ENCODE measurements at regions not wholly inside any gene's neighbourhood (a gene's known extent, or its start where the extent isn't known, plus 50 kb on each side); places are given as distances from the start of the nearest gene placed in this dataset.

- DNase-seq, result no peak
- Histone ChIP-seq H3K4me3 (ENCODE audit: insufficient read depth, low read depth, low read length) (no peak overlapping the region), H3K27me3 (ENCODE audit: control insufficient read depth, insufficient read depth, low read length) (no peaks in the 10 kb centered on the region), H3K36me3 (replicated peaks; ENCODE audit: control insufficient read depth, insufficient read depth, low read length) (no peaks in the 10 kb centered on the region)
Measured at GRCh38 chr4:10278071-10278470, 161.5 kb upstream of the WDR1 start.

- no peak overlapping the region for H3K4me3 ChIP-seq (ENCODE audit: insufficient read depth, low read depth, low read length)
- no peaks in the 10 kb centered on the region for H3K36me3 ChIP-seq (replicated peaks; ENCODE audit: control insufficient read depth, insufficient read depth, low read length)
- no peak for DNase-seq
- no peaks in the 10 kb centered on the region for H3K27me3 ChIP-seq (ENCODE audit: control insufficient read depth, insufficient read depth, low read length)
Measured at GRCh38 chr4:10276152-10276551, 159.6 kb upstream of the WDR1 start.

GRCh38 chr4:10275696-10276095, 159.1 kb upstream of the WDR1 start:
- Histone ChIP-seq H3K27me3 (ENCODE audit: control insufficient read depth, insufficient read depth, low read length) (no peaks in the 10 kb centered on the region), H3K4me3 (ENCODE audit: insufficient read depth, low read depth, low read length) (no peak overlapping the region), H3K36me3 (replicated peaks; ENCODE audit: control insufficient read depth, insufficient read depth, low read length) (no peaks in the 10 kb centered on the region)
- DNase-seq, result no peak

- Histone ChIP-seq H3K4me3 (ENCODE audit: insufficient read depth, low read depth, low read length) (no peak overlapping the region), H3K36me3 (replicated peaks; ENCODE audit: control insufficient read depth, insufficient read depth, low read length) (no peaks in the 10 kb centered on the region), H3K27me3 (ENCODE audit: control insufficient read depth, insufficient read depth, low read length) (no peaks in the 10 kb centered on the region)
- DNase-seq, result no peak
Measured at GRCh38 chr4:10273030-10273429, 156.4 kb upstream of the WDR1 start.

GRCh38 chr4:10272511-10272910, 155.9 kb upstream of the WDR1 start:
- Histone ChIP-seq H3K27me3 (ENCODE audit: control insufficient read depth, insufficient read depth, low read length) (no peaks in the 10 kb centered on the region; the same call in 1 of the 2 replicates), H3K4me3 (ENCODE audit: insufficient read depth, low read depth, low read length) (no peak overlapping the region), H3K36me3 (replicated peaks; ENCODE audit: control insufficient read depth, insufficient read depth, low read length) (no peaks in the 10 kb centered on the region)
- no peak for DNase-seq

- no peaks in the 10 kb centered on the region for H3K36me3 ChIP-seq (replicated peaks; ENCODE audit: control insufficient read depth, insufficient read depth, low read length)
- no peak overlapping the region for H3K4me3 ChIP-seq (ENCODE audit: insufficient read depth, low read depth, low read length)
- no peak for DNase-seq
- H3K27me3 ChIP-seq (ENCODE audit: control insufficient read depth, insufficient read depth, low read length), result no peaks in the 10 kb centered on the region; the same call in 1 of the 2 replicates
Measured at GRCh38 chr4:10267066-10267465, 150.5 kb upstream of the WDR1 start.

- Histone ChIP-seq H3K27me3 (ENCODE audit: control insufficient read depth, insufficient read depth, low read length) (no peaks in the 10 kb centered on the region), H3K36me3 (replicated peaks; ENCODE audit: control insufficient read depth, insufficient read depth, low read length) (no peaks in the 10 kb centered on the region), H3K4me3 (ENCODE audit: insufficient read depth, low read depth, low read length) (no peak overlapping the region)
- DNase-seq, result no peak
Measured at GRCh38 chr4:10260777-10261176, 144.2 kb upstream of the WDR1 start.

- no peaks in the 10 kb centered on the region for H3K36me3 ChIP-seq (replicated peaks; ENCODE audit: control insufficient read depth, insufficient read depth, low read length)
- DNase-seq, result no peak
- H3K27me3 ChIP-seq (ENCODE audit: control insufficient read depth, insufficient read depth, low read length), result no peaks in the 10 kb centered on the region
- no peak overlapping the region for H3K4me3 ChIP-seq (ENCODE audit: insufficient read depth, low read depth, low read length)
Measured at GRCh38 chr4:10259976-10260375, 143.4 kb upstream of the WDR1 start.

- Histone ChIP-seq H3K27me3 (ENCODE audit: control insufficient read depth, insufficient read depth, low read length) (no peaks in the 10 kb centered on the region; the same call in 1 of the 2 replicates), H3K36me3 (replicated peaks; ENCODE audit: control insufficient read depth, insufficient read depth, low read length) (no peaks in the 10 kb centered on the region), H3K4me3 (ENCODE audit: insufficient read depth, low read depth, low read length) (no peak overlapping the region)
- no peak for DNase-seq
Measured at GRCh38 chr4:10256203-10256602, 139.6 kb upstream of the WDR1 start.

GRCh38 chr4:10253765-10254164, 137.2 kb upstream of the WDR1 start:
- Histone ChIP-seq H3K27me3 (ENCODE audit: control insufficient read depth, insufficient read depth, low read length) (no peaks in the 10 kb centered on the region; the same call in 1 of the 2 replicates), H3K36me3 (replicated peaks; ENCODE audit: control insufficient read depth, insufficient read depth, low read length) (no peaks in the 10 kb centered on the region)
- DNase-seq, result no peak

GRCh38 chr4:10245751-10246150, 129.2 kb upstream of the WDR1 start:
- no peak for DNase-seq
- Histone ChIP-seq H3K4me3 (ENCODE audit: insufficient read depth, low read depth, low read length) (no peak overlapping the region), H3K27me3 (ENCODE audit: control insufficient read depth, insufficient read depth, low read length) (no peaks in the 10 kb centered on the region; the same call in 1 of the 2 replicates), H3K36me3 (replicated peaks; ENCODE audit: control insufficient read depth, insufficient read depth, low read length) (no peaks in the 10 kb centered on the region)

More at GRCh38 chr4:10253765-10254164, 137.2 kb upstream of the WDR1 start:
- no peak overlapping the region for H3K4me3 ChIP-seq (ENCODE audit: insufficient read depth, low read depth, low read length)

GRCh38 chr4:10243856-10244255, 127.3 kb upstream of the WDR1 start:
- no peaks in the 10 kb centered on the region for H3K36me3 ChIP-seq (replicated peaks; ENCODE audit: control insufficient read depth, insufficient read depth, low read length)
- H3K4me3 ChIP-seq (ENCODE audit: insufficient read depth, low read depth, low read length), result no peak overlapping the region
- no peak for DNase-seq
- no peaks in the 10 kb centered on the region; the same call in 1 of the 2 replicates for H3K27me3 ChIP-seq (ENCODE audit: control insufficient read depth, insufficient read depth, low read length)

- no peaks in the 10 kb centered on the region for H3K36me3 ChIP-seq (replicated peaks; ENCODE audit: control insufficient read depth, insufficient read depth, low read length)
- H3K4me3 ChIP-seq (ENCODE audit: insufficient read depth, low read depth, low read length), result no peak overlapping the region
- no peak for DNase-seq
- H3K27me3 ChIP-seq (ENCODE audit: control insufficient read depth, insufficient read depth, low read length), result no peaks in the 10 kb centered on the region; the same call in 1 of the 2 replicates
Measured at GRCh38 chr4:10240691-10241090, 124.1 kb upstream of the WDR1 start.

- H3K27me3 ChIP-seq (ENCODE audit: control insufficient read depth, insufficient read depth, low read length), result no peaks in the 10 kb centered on the region; the same call in 1 of the 2 replicates
Measured at GRCh38 chr4:10239982-10240654, 123.5 kb upstream of the WDR1 start.

GRCh38 chr4:10237131-10237530, 120.5 kb upstream of the WDR1 start:
- Histone ChIP-seq H3K27me3 (ENCODE audit: control insufficient read depth, insufficient read depth, low read length) (no peaks in the 10 kb centered on the region), H3K36me3 (replicated peaks; ENCODE audit: control insufficient read depth, insufficient read depth, low read length) (no peaks in the 10 kb centered on the region), H3K4me3 (ENCODE audit: insufficient read depth, low read depth, low read length) (no peak overlapping the region)
- DNase-seq, result no peak

More at GRCh38 chr4:10239982-10240654, 123.5 kb upstream of the WDR1 start:
- DNase-seq, result no peak
- H3K4me3 ChIP-seq (ENCODE audit: insufficient read depth, low read depth, low read length), result no peak overlapping the region
- no peaks in the 10 kb centered on the region for H3K36me3 ChIP-seq (replicated peaks; ENCODE audit: control insufficient read depth, insufficient read depth, low read length)

- H3K27me3 ChIP-seq (ENCODE audit: control insufficient read depth, insufficient read depth, low read length), result no peaks in the 10 kb centered on the region
- no peaks in the 10 kb centered on the region for H3K36me3 ChIP-seq (replicated peaks; ENCODE audit: control insufficient read depth, insufficient read depth, low read length)
- H3K4me3 ChIP-seq (ENCODE audit: insufficient read depth, low read depth, low read length), result no peak overlapping the region
- no peak for DNase-seq
Measured at GRCh38 chr4:10232114-10232513, 115.5 kb upstream of the WDR1 start.

All from H7 (cell line).